ENCODE measurements at regions not wholly inside any gene's neighbourhood (a gene's known extent, or its start where the extent isn't known, plus 50 kb on each side); places are given as distances from the start of the nearest gene placed in this dataset.

DNA sequence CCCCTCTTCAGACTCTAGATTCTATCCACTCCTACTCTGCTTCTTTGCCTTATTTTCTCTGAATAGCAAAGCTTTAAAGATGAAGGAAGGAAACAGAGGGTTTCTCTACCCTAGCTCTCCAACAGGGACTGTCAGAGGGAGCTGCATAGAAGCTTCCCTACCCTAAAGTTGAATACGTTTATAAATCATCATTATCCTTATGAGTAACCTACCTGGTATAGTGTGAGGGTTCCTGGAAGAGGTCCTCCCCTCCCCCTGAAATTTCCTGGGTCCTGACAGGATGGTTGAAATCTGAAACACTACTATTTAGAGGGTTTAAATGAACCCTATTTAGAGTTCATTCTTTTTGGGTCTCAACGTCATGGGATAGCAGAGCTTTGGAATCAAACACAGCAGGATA is 187.0 kb upstream of the RBPJ start:
- no peak for ATAC-seq
- no peak for TF ChIP-seq TCF4 (CRISPR knock-in tag; IDR thresholded peaks at IDR 0.05; ENCODE audit: borderline replicate concordance)
- no peak for TF ChIP-seq ZC3H10 (CRISPR knock-in tag; IDR thresholded peaks at IDR 0.05)
- no peak for TF ChIP-seq ISL1 (CRISPR knock-in tag; IDR thresholded peaks at IDR 0.05)
- TF ChIP-seq ZNF70 (CRISPR knock-in tag; IDR thresholded peaks at IDR 0.05) = no peak
- no peak for TF ChIP-seq POU6F1 (CRISPR knock-in tag; IDR thresholded peaks at IDR 0.05; ENCODE audit: borderline replicate concordance, low read depth)
- TF ChIP-seq OSR1 (CRISPR knock-in tag; IDR thresholded peaks at IDR 0.05) = no peak
- TF ChIP-seq ZFP30 (CRISPR knock-in tag; IDR thresholded peaks at IDR 0.05) = no peak
- TF ChIP-seq SNAI2 (CRISPR knock-in tag; IDR thresholded peaks at IDR 0.05) = no peak
- TF ChIP-seq, protein P1, sequence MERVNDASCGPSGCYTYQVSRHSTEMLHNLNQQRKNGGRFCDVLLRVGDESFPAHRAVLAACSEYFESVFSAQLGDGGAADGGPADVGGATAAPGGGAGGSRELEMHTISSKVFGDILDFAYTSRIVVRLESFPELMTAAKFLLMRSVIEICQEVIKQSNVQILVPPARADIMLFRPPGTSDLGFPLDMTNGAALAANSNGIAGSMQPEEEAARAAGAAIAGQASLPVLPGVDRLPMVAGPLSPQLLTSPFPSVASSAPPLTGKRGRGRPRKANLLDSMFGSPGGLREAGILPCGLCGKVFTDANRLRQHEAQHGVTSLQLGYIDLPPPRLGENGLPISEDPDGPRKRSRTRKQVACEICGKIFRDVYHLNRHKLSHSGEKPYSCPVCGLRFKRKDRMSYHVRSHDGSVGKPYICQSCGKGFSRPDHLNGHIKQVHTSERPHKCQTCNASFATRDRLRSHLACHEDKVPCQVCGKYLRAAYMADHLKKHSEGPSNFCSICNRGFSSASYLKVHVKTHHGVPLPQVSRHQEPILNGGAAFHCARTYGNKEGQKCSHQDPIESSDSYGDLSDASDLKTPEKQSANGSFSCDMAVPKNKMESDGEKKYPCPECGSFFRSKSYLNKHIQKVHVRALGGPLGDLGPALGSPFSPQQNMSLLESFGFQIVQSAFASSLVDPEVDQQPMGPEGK (CRISPR knock-in tag; IDR thresholded peaks at IDR 0.05; ENCODE audit: borderline replicate concordance) = no peak
- TF ChIP-seq, protein P2, sequence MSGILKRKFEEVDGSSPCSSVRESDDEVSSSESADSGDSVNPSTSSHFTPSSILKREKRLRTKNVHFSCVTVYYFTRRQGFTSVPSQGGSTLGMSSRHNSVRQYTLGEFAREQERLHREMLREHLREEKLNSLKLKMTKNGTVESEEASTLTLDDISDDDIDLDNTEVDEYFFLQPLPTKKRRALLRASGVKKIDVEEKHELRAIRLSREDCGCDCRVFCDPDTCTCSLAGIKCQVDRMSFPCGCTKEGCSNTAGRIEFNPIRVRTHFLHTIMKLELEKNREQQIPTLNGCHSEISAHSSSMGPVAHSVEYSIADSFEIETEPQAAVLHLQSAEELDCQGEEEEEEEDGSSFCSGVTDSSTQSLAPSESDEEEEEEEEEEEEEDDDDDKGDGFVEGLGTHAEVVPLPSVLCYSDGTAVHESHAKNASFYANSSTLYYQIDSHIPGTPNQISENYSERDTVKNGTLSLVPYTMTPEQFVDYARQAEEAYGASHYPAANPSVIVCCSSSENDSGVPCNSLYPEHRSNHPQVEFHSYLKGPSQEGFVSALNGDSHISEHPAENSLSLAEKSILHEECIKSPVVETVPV (CRISPR knock-in tag; IDR thresholded peaks at IDR 0.05) = no peak
- no peak for TF ChIP-seq GLIS3 (CRISPR knock-in tag; IDR thresholded peaks at IDR 0.05)
- TF ChIP-seq, protein P3, sequence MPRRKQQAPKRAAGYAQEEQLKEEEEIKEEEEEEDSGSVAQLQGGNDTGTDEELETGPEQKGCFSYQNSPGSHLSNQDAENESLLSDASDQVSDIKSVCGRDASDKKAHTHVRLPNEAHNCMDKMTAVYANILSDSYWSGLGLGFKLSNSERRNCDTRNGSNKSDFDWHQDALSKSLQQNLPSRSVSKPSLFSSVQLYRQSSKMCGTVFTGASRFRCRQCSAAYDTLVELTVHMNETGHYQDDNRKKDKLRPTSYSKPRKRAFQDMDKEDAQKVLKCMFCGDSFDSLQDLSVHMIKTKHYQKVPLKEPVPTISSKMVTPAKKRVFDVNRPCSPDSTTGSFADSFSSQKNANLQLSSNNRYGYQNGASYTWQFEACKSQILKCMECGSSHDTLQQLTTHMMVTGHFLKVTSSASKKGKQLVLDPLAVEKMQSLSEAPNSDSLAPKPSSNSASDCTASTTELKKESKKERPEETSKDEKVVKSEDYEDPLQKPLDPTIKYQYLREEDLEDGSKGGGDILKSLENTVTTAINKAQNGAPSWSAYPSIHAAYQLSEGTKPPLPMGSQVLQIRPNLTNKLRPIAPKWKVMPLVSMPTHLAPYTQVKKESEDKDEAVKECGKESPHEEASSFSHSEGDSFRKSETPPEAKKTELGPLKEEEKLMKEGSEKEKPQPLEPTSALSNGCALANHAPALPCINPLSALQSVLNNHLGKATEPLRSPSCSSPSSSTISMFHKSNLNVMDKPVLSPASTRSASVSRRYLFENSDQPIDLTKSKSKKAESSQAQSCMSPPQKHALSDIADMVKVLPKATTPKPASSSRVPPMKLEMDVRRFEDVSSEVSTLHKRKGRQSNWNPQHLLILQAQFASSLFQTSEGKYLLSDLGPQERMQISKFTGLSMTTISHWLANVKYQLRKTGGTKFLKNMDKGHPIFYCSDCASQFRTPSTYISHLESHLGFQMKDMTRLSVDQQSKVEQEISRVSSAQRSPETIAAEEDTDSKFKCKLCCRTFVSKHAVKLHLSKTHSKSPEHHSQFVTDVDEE (CRISPR knock-in tag; IDR thresholded peaks at IDR 0.05) = no peak
- no peak for TF ChIP-seq ARNTL (CRISPR knock-in tag; IDR thresholded peaks at IDR 0.05; ENCODE audit: borderline replicate concordance, low read depth)
- no peak for TF ChIP-seq ZNF565 (CRISPR knock-in tag; conservative IDR thresholded peaks at IDR 0.05; ENCODE audit: low read depth)
- no peak for TF ChIP-seq CSDC2 (CRISPR knock-in tag; IDR thresholded peaks at IDR 0.05)
- no peak for TF ChIP-seq TOX (CRISPR knock-in tag; IDR thresholded peaks at IDR 0.05; ENCODE audit: borderline replicate concordance)
- no peak for TF ChIP-seq RARB (CRISPR knock-in tag; IDR thresholded peaks at IDR 0.05)
- no peak for TF ChIP-seq ZNF8 (CRISPR knock-in tag; IDR thresholded peaks at IDR 0.05)
- TF ChIP-seq BACH2 (CRISPR knock-in tag; IDR thresholded peaks at IDR 0.05; ENCODE audit: borderline replicate concordance) = no peak
- TF ChIP-seq PPARA (CRISPR knock-in tag; IDR thresholded peaks at IDR 0.05; ENCODE audit: borderline replicate concordance) = no peak

DNA sequence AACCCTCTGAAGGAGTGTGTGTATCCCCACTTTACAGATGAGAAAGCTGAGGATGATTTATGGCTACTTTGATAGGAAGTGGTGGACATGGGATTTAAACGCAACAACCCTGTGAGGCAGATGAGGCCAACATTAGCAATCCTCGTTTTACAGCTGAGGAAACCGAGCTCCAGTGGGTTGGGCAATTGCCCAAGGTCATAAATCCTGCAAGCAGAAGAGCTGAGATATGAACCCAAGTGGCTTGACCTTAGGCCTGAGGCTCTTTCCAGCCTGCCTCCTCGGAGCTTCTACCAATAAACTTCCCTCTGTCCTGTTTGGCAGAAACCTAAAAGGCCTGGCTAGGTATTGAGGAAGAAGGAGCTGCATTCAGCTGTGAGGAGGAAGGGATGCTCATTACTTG is 185.5 kb upstream of the RBPJ start:
- no peak for TF ChIP-seq ESRRG (CRISPR knock-in tag; IDR thresholded peaks at IDR 0.05)
- no peak for TF ChIP-seq BACH2 (CRISPR knock-in tag; IDR thresholded peaks at IDR 0.05; ENCODE audit: borderline replicate concordance)
- no peak for TF ChIP-seq ZNF8 (CRISPR knock-in tag; IDR thresholded peaks at IDR 0.05)
- TF ChIP-seq ZFP3 (CRISPR knock-in tag; IDR thresholded peaks at IDR 0.05) = no peak
- TF ChIP-seq RARB (CRISPR knock-in tag; IDR thresholded peaks at IDR 0.05) = no peak
- no peak for TF ChIP-seq TOX (CRISPR knock-in tag; IDR thresholded peaks at IDR 0.05; ENCODE audit: borderline replicate concordance)
- no peak for TF ChIP-seq CSDC2 (CRISPR knock-in tag; IDR thresholded peaks at IDR 0.05)
- TF ChIP-seq ARNTL (CRISPR knock-in tag; IDR thresholded peaks at IDR 0.05; ENCODE audit: borderline replicate concordance, low read depth) = no peak
- TF ChIP-seq GLIS3 (CRISPR knock-in tag; IDR thresholded peaks at IDR 0.05) = no peak
- TF ChIP-seq, protein P2 (CRISPR knock-in tag; IDR thresholded peaks at IDR 0.05) = no peak
- TF ChIP-seq ZFP30 (CRISPR knock-in tag; IDR thresholded peaks at IDR 0.05) = no peak
- ATAC-seq = no peak
